ENCODE measurements at regions not wholly inside any gene's neighbourhood (a gene's known extent, or its start where the extent isn't known, plus 50 kb on each side); places are given as distances from the start of the nearest gene placed in this dataset.

GRCh38 chr11:38461751-38462150, 1863.7 kb upstream of the RAG2 start:
- TF ChIP-seq CTCF (IDR thresholded peaks at IDR 0.05) (no peak), POLR2A (IDR thresholded peaks at IDR 0.05) (no peak), POLR2AphosphoS5 (IDR thresholded peaks at IDR 0.05) (no peak)

All from stomach (tissue), 4 donors.